GM12864 (cell line): ENCODE measurements at regions not wholly inside any gene's neighbourhood (a gene's known extent, or its start where the extent isn't known, plus 50 kb on each side); places are given as distances from the start of the nearest gene placed in this dataset.

Experiments used
- DNase-seq: peaks from one replicate; pipeline ENCODE4 v3.0.0-alpha.2; 2011; ENCODE audit warnings: low read depth
- H3K4me3 ChIP-seq: 2 replicates; pipeline ENCODE4 v1.5.1; 2011; ENCODE audit warnings: mild to moderate bottlenecking, low read depth, low read length, control low read depth
- CTCF ChIP-seq: IDR thresholded peaks from 2 replicates; pipeline ENCODE4 v1.5.1; 2011; ENCODE audit warnings: low read depth, mild to moderate bottlenecking, moderate library complexity, low read length, control low read depth, inconsistent platforms; ENCODE audit errors: missing control alignments

- DNase-seq: no peak
- no peak for TF ChIP-seq CTCF
- H3K4me3 ChIP-seq: no peak overlapping the region
Observed at GRCh38 chr3:72553298-72553697, 294.9 kb downstream of the SHQ1 start.

- no peak overlapping the region for H3K4me3 ChIP-seq
- DNase-seq: no peak
- no peak for TF ChIP-seq CTCF
Observed at GRCh38 chr3:72550582-72551262, 297.5 kb downstream of the SHQ1 start.

- DNase-seq: no peak
- no peak overlapping the region; the same call in 1 of the 2 replicates for H3K4me3 ChIP-seq
- no peak for TF ChIP-seq CTCF
Observed at GRCh38 chr3:72549761-72550581, 298.3 kb downstream of the SHQ1 start.

GRCh38 chr3:72548981-72549380 is 299.3 kb downstream of the SHQ1 start:
- H3K4me3 ChIP-seq: no peak overlapping the region
- no peak for TF ChIP-seq CTCF
- DNase-seq: no peak

GRCh38 chr3:72548461-72548860 is 299.8 kb downstream of the SHQ1 start:
- no peak for TF ChIP-seq CTCF

GRCh38 chr3:72547183-72547582 is 301.1 kb downstream of the SHQ1 start:
- H3K4me3 ChIP-seq: no peak overlapping the region
- no peak for DNase-seq
- no peak for TF ChIP-seq CTCF

More at GRCh38 chr3:72548461-72548860, 299.8 kb downstream of the SHQ1 start:
- no peak overlapping the region for H3K4me3 ChIP-seq
- no peak for DNase-seq
